Midbrain (tissue), 1 donor: ENCODE measurements at regions not wholly inside any gene's neighbourhood (a gene's known extent, or its start where the extent isn't known, plus 50 kb on each side); places are given as distances from the start of the nearest gene placed in this dataset.

Source experiments
- DNase-seq: peaks from one replicate; lab custom pipeline; 2025; lab: John Stamatoyannopoulos, UW

- no peak for DNase-seq
These were observed 50.4 kb downstream of the RUSC2 start for GRCh38 chr9:35540315-35540714.

GRCh38 chr9:35546853-35547252 lies 56.9 kb downstream of the RUSC2 start:
- DNase-seq: no peak

DNA sequence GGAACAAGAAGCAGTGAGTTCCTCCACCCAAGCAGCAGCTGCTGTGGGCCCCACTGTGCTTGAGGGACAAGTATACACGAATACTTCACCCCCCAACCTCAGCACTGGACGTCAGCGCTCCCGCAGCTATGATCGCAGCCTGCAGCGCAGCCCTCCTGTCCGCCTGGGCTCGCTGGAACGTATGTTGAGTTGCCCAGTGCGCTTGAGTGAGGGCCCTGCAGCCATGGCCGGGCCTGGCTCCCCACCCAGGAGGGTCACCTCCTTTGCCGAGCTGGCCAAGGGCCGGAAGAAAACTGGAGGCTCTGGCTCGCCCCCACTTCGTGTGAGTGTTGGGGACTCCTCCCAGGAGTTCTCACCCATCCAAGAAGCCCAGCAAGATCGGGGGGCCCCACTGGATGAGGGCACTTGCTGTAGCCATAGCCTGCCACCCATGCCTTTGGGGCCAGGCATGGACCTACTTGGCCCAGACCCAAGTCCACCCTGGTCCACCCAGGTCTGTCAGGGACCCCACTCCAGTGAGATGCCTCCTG lies 57.1 kb upstream of the TESK1 start:
- DNase-seq: no peak

DNA sequence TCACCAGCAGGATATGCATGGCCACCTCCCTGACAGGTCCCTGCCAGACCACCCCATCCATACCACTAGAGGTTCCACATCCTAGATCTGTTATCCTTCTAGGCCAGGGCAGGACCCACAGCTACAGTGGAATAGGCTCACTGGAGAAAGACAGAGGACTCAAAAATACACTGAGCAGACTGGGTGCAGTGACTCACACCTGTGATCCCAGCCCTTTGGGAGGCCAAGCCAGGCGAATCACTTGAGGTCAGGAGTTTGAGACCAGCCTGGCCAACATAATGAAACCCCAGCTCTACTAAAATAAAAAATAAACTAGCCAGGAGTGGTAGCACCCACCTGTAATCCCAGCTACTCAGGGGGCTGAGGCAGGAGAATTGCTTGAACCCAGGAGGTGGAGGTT lies 56.5 kb upstream of the TESK1 start:
- DNase-seq: no peak

- no peak for DNase-seq
These were observed 55.6 kb upstream of the TESK1 start for GRCh38 chr9:35549441-35549840.

- no peak for DNase-seq
These were observed 52.7 kb upstream of the TESK1 start for GRCh38 chr9:35552376-35552775.

GRCh38 chr9:35552837-35553236 lies 52.2 kb upstream of the TESK1 start:
- no peak for DNase-seq

DNA sequence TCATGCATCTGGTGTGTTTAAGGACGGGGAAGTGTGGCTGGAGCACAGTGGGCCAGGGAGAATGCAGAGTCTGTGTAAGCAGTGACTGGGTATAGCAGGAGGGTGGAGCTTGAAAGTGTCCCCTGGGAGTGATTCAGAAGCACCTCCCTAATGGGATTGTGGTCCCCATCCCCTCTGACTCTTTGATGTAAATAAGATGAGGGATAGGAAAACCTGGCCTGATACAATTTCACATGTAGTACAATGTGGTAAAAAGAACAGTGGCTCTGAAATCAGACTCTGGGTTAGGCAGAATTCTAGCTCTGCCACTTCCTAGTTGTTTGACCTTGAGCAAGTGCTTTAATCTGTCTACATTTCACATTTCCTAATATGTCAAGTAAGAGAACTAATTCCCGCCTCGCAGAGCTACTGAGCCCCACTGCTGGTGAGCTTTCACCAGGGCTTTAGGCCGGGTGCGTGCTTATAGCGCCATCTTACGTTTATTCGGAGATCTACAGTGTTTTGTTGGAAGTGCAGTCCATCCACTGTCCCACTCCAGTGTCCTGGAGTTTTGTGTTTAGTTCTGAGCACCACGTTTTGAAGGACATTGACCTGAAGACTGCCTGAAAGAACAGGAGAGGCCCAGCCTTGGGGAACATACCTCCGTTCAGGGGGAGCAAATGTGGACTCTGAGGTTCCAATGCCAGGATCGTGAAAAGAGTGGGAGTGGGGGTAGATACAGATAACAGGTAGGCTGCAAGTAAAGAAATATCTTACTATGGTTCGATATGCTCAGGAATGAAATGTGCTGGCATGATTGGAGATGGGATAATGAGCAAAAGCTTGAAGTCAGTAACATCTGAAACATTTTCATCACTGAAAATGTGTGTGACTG lies 51.2 kb upstream of the TESK1 start:
- DNase-seq: peak; percentile 83

GRCh38 chr9:35555246-35555701 lies 49.8 kb upstream of the TESK1 start:
- DNase-seq: no peak
